Colonic mucosa (tissue), 4 donors: ENCODE measurements at regions not wholly inside any gene's neighbourhood (a gene's known extent, or its start where the extent isn't known, plus 50 kb on each side); places are given as distances from the start of the nearest gene placed in this dataset.

ENCODE experiments used
- DNase-seq: peaks from one replicate; pipeline ENCODE4 v3.0.0-alpha.2; 2020
- H3K27ac ChIP-seq: fragments of 200-600 bp; one replicate; pipeline ENCODE4 v1.8.0; 2021
- H3K27me3 ChIP-seq: fragments of 200-600 bp; one replicate; pipeline ENCODE4 v1.8.0; 2021
- H3K36me3 ChIP-seq: fragments of 200-600 bp; one replicate; pipeline ENCODE4 v1.8.0; 2021
- H3K4me1 ChIP-seq: fragments of 200-600 bp; one replicate; pipeline ENCODE4 v1.8.0; 2021; ENCODE audit warnings: mild to moderate bottlenecking
- H3K4me3 ChIP-seq: fragments of 200-600 bp; one replicate; pipeline ENCODE4 v1.8.0; 2021
- H3K9ac ChIP-seq, 2 donors: one replicate each; pipeline ENCODE4 v1.7.0; 2013; ENCODE audit warnings: control low read depth in 2 of 2, low read depth in 2 of 2, low read length in 2 of 2
- H3K9me3 ChIP-seq: fragments of 200-600 bp; one replicate; pipeline ENCODE4 v1.8.0; 2021
- CTCF ChIP-seq: fragments of 200-600 bp; IDR thresholded peaks from one replicate; pipeline ENCODE4 v1.8.0; 2022; ENCODE audit warnings: antibody characterized with exemption, mild to moderate bottlenecking
- intact Hi-C: fragments of 100-400 bp; cut with DNase I; formaldehyde crosslinking; loops from one replicate; pipeline ENCODE4 v1.14.1; 2022
- donor health status: healthy.
- donor health status: DM: no; HTN: no; CAD: no.
- donor health status: DM: no; HTN: no; CAD: no.

GRCh38 chr20:11608736-11609135 lies 309.0 kb upstream of the BTBD3 start:
- intact Hi-C loops: no loop called here
- no peak for DNase-seq

GRCh38 chr20:11624704-11625103 lies 293.0 kb upstream of the BTBD3 start:
- H3K27me3 ChIP-seq: no peaks in the 10 kb centered on the region
- DNase-seq: no peak
- no peaks in the 10 kb centered on the region for H3K4me1 ChIP-seq
- no peak overlapping the region for H3K27ac ChIP-seq
- no peak for TF ChIP-seq CTCF
- no peaks in the 10 kb centered on the region for H3K9me3 ChIP-seq
- H3K9ac ChIP-seq: no peak overlapping the region
- H3K4me3 ChIP-seq: no peak overlapping the region
- intact Hi-C loops: no loop called here
- no peaks in the 10 kb centered on the region for H3K36me3 ChIP-seq

More at GRCh38 chr20:11608736-11609135, 309.0 kb upstream of the BTBD3 start:
- no peaks in the 10 kb centered on the region for H3K9me3 ChIP-seq
- no peak overlapping the region for H3K27ac ChIP-seq
- H3K4me1 ChIP-seq: no peaks in the 10 kb centered on the region
- no peak overlapping the region for H3K9ac ChIP-seq
- no peaks in the 10 kb centered on the region for H3K36me3 ChIP-seq
- H3K4me3 ChIP-seq: no peak overlapping the region
- TF ChIP-seq CTCF: no peak
- no peaks in the 10 kb centered on the region for H3K27me3 ChIP-seq

GRCh38 chr20:11626551-11626950 lies 291.1 kb upstream of the BTBD3 start:
- intact Hi-C loops: no loop called here
- Histone ChIP-seq H3K4me3 (no peak overlapping the region), H3K27ac (no peak overlapping the region), H3K9ac (no peak overlapping the region), H3K27me3 (no peaks in the 10 kb centered on the region), H3K36me3 (no peaks in the 10 kb centered on the region), H3K9me3 (no peaks in the 10 kb centered on the region), H3K4me1 (no peaks in the 10 kb centered on the region)
- TF ChIP-seq CTCF: no peak
- DNase-seq: no peak

GRCh38 chr20:11642866-11643265 lies 274.8 kb upstream of the BTBD3 start:
- H3K27me3 ChIP-seq: no peaks in the 10 kb centered on the region
- no peak overlapping the region for H3K4me3 ChIP-seq
- H3K9ac ChIP-seq: no peak overlapping the region
- H3K4me1 ChIP-seq: no peaks in the 10 kb centered on the region
- intact Hi-C loops: no loop called here
- TF ChIP-seq CTCF: no peak
- no peak overlapping the region for H3K27ac ChIP-seq
- DNase-seq: no peak
- no peaks in the 10 kb centered on the region for H3K9me3 ChIP-seq
- no peaks in the 10 kb centered on the region for H3K36me3 ChIP-seq

GRCh38 chr20:11646359-11646758 lies 271.3 kb upstream of the BTBD3 start:
- H3K9ac ChIP-seq: no peak overlapping the region
- DNase-seq: no peak
- no peak overlapping the region for H3K4me3 ChIP-seq
- no peaks in the 10 kb centered on the region for H3K36me3 ChIP-seq
- H3K27ac ChIP-seq: no peak overlapping the region
- H3K4me1 ChIP-seq: no peaks in the 10 kb centered on the region
- no peaks in the 10 kb centered on the region for H3K9me3 ChIP-seq
- no peaks in the 10 kb centered on the region for H3K27me3 ChIP-seq
- TF ChIP-seq CTCF: no peak
- intact Hi-C loops: no loop called here

GRCh38 chr20:11650566-11650965 lies 267.1 kb upstream of the BTBD3 start:
- no peak overlapping the region for H3K4me3 ChIP-seq
- H3K9me3 ChIP-seq: no peaks in the 10 kb centered on the region
- H3K36me3 ChIP-seq: no peaks in the 10 kb centered on the region
- no peak overlapping the region for H3K9ac ChIP-seq
- H3K27me3 ChIP-seq: no peaks in the 10 kb centered on the region
- no peaks in the 10 kb centered on the region for H3K4me1 ChIP-seq
- H3K27ac ChIP-seq: no peak overlapping the region
- TF ChIP-seq CTCF: no peak
- no peak for DNase-seq
- intact Hi-C loops: no loop called here
